Osteoblast (primary cell): ENCODE measurements at regions not wholly inside any gene's neighbourhood (a gene's known extent, or its start where the extent isn't known, plus 50 kb on each side); places are given as distances from the start of the nearest gene placed in this dataset.

Experiments
- DNase-seq: peaks from one replicate; pipeline ENCODE4 v3.0.0; 2011; ENCODE audit warnings: low spot score, mixed read lengths; ENCODE audit not compliant: insufficient read length; ENCODE audit errors: missing footprints
- H2AFZ ChIP-seq: 2 replicates; pipeline ENCODE4 v1.6.0; 2011; ENCODE audit warnings: mild to moderate bottlenecking, low read length
- H3K27ac ChIP-seq: 2 replicates; pipeline ENCODE4 v1.5.1; 2011; ENCODE audit warnings: mild to moderate bottlenecking, low read depth, low read length, moderate library complexity
- H3K27me3 ChIP-seq: 2 replicates; pipeline ENCODE4 v1.6.0; 2012; ENCODE audit warnings: mild to moderate bottlenecking, control low read depth, inconsistent platforms, low read length, moderate library complexity; ENCODE audit not compliant: insufficient read depth
- H3K36me3 ChIP-seq: 2 replicates; pipeline ENCODE4 v1.5.1; 2011; ENCODE audit warnings: mild to moderate bottlenecking, low read length, control low read depth, moderate library complexity; ENCODE audit not compliant: insufficient read depth
- H3K4me1 ChIP-seq: 2 replicates; pipeline ENCODE4 v1.5.1; 2011; ENCODE audit warnings: mild to moderate bottlenecking, low read length, control low read depth, moderate library complexity; ENCODE audit not compliant: insufficient read depth
- H3K4me2 ChIP-seq: 2 replicates; pipeline ENCODE4 v1.6.0; 2011; ENCODE audit warnings: mild to moderate bottlenecking, low read length; ENCODE audit not compliant: insufficient read depth
- H3K4me3 ChIP-seq: fragments of 200-600 bp; sonication (generic); 3 replicates; pipeline ENCODE4 v1.5.1; 2012; ENCODE audit warnings: mild to moderate bottlenecking, low read length, inconsistent platforms; ENCODE audit not compliant: insufficient read depth
- H3K79me2 ChIP-seq: 2 replicates; pipeline ENCODE4 v1.6.0; 2012; ENCODE audit warnings: mild to moderate bottlenecking, low read length, control low read depth, inconsistent platforms; ENCODE audit not compliant: insufficient read depth
- H3K9me3 ChIP-seq: 2 replicates; pipeline ENCODE4 v1.5.1; 2011; ENCODE audit warnings: low read depth, low read length, control low read depth
- H4K20me1 ChIP-seq: 2 replicates; pipeline ENCODE4 v1.6.0; 2012; ENCODE audit warnings: mild to moderate bottlenecking, low read length, control low read depth; ENCODE audit not compliant: insufficient read depth
- CTCF ChIP-seq: IDR thresholded peaks from 2 replicates; pipeline ENCODE4 v1.5.1; 2011; ENCODE audit warnings: mild to moderate bottlenecking, low read depth, low read length, moderate library complexity; ENCODE audit errors: extremely low read depth

GRCh38 chr16:5577463-5577862 is 479.9 kb upstream of the EEF2KMT start:
- Histone ChIP-seq H3K9me3 (no peaks in the 10 kb centered on the region), H2AFZ (no peak overlapping the region), H3K36me3 (no peaks in the 10 kb centered on the region), H3K27ac (no peak overlapping the region), H4K20me1 (no peaks in the 10 kb centered on the region), H3K27me3 (no peaks in the 10 kb centered on the region), H3K4me3 (no peak overlapping the region), H3K4me2 (no peak overlapping the region), H3K79me2 (no peaks in the 10 kb centered on the region), H3K4me1 (no peaks in the 10 kb centered on the region)
- TF ChIP-seq CTCF = no peak
- DNase-seq = no peak

- Histone ChIP-seq H3K4me1 (no peaks in the 10 kb centered on the region), H3K4me3 (no peak overlapping the region), H3K9me3 (no peaks in the 10 kb centered on the region), H3K79me2 (no peaks in the 10 kb centered on the region), H2AFZ (no peak overlapping the region), H4K20me1 (no peaks in the 10 kb centered on the region), H3K4me2 (no peak overlapping the region), H3K27ac (no peak overlapping the region), H3K27me3 (no peaks in the 10 kb centered on the region), H3K36me3 (no peaks in the 10 kb centered on the region)
- no peak for DNase-seq
- no peak for TF ChIP-seq CTCF
Observed at GRCh38 chr16:5575646-5576245, 478.2 kb upstream of the EEF2KMT start.

- H3K4me1 ChIP-seq = no peaks in the 10 kb centered on the region
- H3K9me3 ChIP-seq = no peaks in the 10 kb centered on the region
- no peaks in the 10 kb centered on the region for H3K36me3 ChIP-seq
- no peak for DNase-seq
- H3K4me3 ChIP-seq = no peak overlapping the region
- no peaks in the 10 kb centered on the region for H4K20me1 ChIP-seq
- no peak overlapping the region for H2AFZ ChIP-seq
- H3K79me2 ChIP-seq = no peaks in the 10 kb centered on the region
- no peaks in the 10 kb centered on the region for H3K27me3 ChIP-seq
- no peak overlapping the region for H3K27ac ChIP-seq
- H3K4me2 ChIP-seq = no peak overlapping the region
- TF ChIP-seq CTCF = no peak
Observed at GRCh38 chr16:5575121-5575520, 477.5 kb upstream of the EEF2KMT start.

GRCh38 chr16:5572056-5572455 is 474.5 kb upstream of the EEF2KMT start:
- H3K27ac ChIP-seq = no peak overlapping the region
- no peak for TF ChIP-seq CTCF
- no peaks in the 10 kb centered on the region for H3K36me3 ChIP-seq
- no peak overlapping the region for H3K4me3 ChIP-seq
- H3K9me3 ChIP-seq = no peaks in the 10 kb centered on the region
- H3K79me2 ChIP-seq = no peaks in the 10 kb centered on the region
- no peaks in the 10 kb centered on the region for H3K4me1 ChIP-seq
- H3K27me3 ChIP-seq = no peaks in the 10 kb centered on the region
- no peak overlapping the region for H2AFZ ChIP-seq
- H3K4me2 ChIP-seq = no peak overlapping the region
- H4K20me1 ChIP-seq = no peaks in the 10 kb centered on the region
- no peak for DNase-seq
